Liver (tissue), 3 donors: ENCODE measurements at regions not wholly inside any gene's neighbourhood (a gene's known extent, or its start where the extent isn't known, plus 50 kb on each side); places are given as distances from the start of the nearest gene placed in this dataset.

Experiments
- FOXA2 ChIP-seq: IDR thresholded peaks from 2 replicates; pipeline ENCODE4 v1.6.1; 2016; ENCODE audit warnings: antibody characterized with exemption
- NR2F2 ChIP-seq: IDR thresholded peaks from 2 replicates; pipeline ENCODE4 v1.6.1; 2016; ENCODE audit warnings: antibody characterized with exemption
- RAD21 ChIP-seq, 2 donors: IDR thresholded peaks; 2 replicates each; pipeline ENCODE4 v1.6.1; 2016; ENCODE audit warnings: antibody characterized with exemption in 2 of 2, mild to moderate bottlenecking in 2 of 2
- TF ChIP-seq, protein P1 (sequence below): fragments of 150-350 bp; IDR thresholded peaks from 2 replicates; pipeline ENCODE4 v1.5.1; 2017; ENCODE audit warnings: improper control_type of control experiment, low read depth, low read length; ENCODE audit not compliant: missing input control
- TF ChIP-seq, protein P2 (sequence below): IDR thresholded peaks from 2 replicates; pipeline ENCODE4 v1.6.1; 2016; ENCODE audit warnings: antibody characterized with exemption, mild to moderate bottlenecking
- donor health status: healthy.
- donor health status: healthy.

DNA sequence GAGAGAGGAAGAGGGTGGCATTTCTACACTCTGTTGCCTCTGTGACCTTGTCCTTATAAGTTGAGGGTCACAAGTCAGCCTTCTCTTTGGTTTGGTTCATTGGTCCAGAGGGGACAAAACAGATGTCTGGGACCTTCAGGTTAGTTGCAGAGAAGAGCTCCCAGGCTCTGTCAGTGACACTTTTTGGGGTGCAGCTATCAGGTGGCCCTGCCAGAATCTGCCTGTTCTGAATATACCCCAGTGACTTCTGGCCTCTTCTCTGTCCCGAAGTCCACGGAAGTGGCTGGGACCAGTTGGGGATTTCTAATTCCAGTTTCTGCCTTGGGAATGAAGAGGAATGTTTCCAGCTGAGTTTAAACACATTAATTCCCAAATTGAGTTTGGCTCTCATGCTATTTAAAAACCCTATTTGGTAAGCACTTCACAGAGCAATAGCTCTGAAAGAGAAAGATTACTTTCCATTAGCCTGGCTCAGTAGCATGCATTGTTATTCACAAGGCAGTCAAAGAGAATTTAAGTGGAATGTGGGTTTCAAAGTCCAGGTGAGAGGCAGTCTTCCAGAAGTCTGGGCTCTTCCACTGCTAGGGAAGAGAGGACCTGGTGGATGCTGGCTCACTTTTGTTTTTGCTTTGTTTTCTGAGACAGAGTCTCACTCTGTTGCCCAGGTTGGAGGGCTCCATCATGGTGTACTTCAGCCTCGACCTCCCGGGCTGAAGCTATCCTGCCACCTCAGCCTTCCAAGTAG, 237.8 kb upstream of the GALNT17 start:
- TF ChIP-seq RAD21 (IDR thresholded peaks at IDR 0.05), result no peak
- TF ChIP-seq, protein P1, sequence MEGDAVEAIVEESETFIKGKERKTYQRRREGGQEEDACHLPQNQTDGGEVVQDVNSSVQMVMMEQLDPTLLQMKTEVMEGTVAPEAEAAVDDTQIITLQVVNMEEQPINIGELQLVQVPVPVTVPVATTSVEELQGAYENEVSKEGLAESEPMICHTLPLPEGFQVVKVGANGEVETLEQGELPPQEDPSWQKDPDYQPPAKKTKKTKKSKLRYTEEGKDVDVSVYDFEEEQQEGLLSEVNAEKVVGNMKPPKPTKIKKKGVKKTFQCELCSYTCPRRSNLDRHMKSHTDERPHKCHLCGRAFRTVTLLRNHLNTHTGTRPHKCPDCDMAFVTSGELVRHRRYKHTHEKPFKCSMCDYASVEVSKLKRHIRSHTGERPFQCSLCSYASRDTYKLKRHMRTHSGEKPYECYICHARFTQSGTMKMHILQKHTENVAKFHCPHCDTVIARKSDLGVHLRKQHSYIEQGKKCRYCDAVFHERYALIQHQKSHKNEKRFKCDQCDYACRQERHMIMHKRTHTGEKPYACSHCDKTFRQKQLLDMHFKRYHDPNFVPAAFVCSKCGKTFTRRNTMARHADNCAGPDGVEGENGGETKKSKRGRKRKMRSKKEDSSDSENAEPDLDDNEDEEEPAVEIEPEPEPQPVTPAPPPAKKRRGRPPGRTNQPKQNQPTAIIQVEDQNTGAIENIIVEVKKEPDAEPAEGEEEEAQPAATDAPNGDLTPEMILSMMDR, result no peak
- TF ChIP-seq, protein P2, sequence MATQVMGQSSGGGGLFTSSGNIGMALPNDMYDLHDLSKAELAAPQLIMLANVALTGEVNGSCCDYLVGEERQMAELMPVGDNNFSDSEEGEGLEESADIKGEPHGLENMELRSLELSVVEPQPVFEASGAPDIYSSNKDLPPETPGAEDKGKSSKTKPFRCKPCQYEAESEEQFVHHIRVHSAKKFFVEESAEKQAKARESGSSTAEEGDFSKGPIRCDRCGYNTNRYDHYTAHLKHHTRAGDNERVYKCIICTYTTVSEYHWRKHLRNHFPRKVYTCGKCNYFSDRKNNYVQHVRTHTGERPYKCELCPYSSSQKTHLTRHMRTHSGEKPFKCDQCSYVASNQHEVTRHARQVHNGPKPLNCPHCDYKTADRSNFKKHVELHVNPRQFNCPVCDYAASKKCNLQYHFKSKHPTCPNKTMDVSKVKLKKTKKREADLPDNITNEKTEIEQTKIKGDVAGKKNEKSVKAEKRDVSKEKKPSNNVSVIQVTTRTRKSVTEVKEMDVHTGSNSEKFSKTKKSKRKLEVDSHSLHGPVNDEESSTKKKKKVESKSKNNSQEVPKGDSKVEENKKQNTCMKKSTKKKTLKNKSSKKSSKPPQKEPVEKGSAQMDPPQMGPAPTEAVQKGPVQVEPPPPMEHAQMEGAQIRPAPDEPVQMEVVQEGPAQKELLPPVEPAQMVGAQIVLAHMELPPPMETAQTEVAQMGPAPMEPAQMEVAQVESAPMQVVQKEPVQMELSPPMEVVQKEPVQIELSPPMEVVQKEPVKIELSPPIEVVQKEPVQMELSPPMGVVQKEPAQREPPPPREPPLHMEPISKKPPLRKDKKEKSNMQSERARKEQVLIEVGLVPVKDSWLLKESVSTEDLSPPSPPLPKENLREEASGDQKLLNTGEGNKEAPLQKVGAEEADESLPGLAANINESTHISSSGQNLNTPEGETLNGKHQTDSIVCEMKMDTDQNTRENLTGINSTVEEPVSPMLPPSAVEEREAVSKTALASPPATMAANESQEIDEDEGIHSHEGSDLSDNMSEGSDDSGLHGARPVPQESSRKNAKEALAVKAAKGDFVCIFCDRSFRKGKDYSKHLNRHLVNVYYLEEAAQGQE, result no peak
- TF ChIP-seq FOXA2, result no peak
- TF ChIP-seq NR2F2, result no peak
